ENCODE measurements at regions not wholly inside any gene's neighbourhood (a gene's known extent, or its start where the extent isn't known, plus 50 kb on each side); places are given as distances from the start of the nearest gene placed in this dataset.

DNA sequence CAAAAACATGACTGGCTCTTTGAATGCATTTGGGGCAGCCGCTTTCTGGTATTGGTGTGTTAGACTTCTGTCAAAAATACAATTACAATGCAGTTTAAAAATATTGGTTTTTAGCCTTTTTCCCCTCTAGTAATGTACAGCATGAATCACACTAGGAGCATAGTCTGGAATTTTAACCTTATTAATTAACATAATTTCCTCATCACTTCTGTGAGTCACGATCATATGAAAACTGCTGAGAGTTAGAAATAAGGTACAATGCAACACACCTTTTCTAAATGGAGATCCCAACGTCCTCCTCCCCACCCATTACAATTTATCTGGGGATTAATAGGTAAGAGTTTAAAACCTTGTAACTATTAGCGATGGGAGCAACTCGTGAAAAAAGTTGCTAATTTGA is 297.1 kb upstream of the RIMS1 start:
- POLR2A ChIA-PET = no interaction called here
- CTCF ChIA-PET = no interaction called here
- no peak overlapping the region for H3K27ac ChIP-seq (ENCODE audit: extremely low read depth, low read depth, low read length)

More for the DNA sequence above, 297.1 kb upstream of the RIMS1 start:
- TF ChIP-seq ZNF202 (tag by site-specific recombination; IDR thresholded peaks at IDR 0.05; ENCODE audit: borderline replicate concordance) (no peak), MZF1 (tag by site-specific recombination; IDR thresholded peaks at IDR 0.05; ENCODE audit: borderline replicate concordance) (no peak), KLF9 (tag by site-specific recombination; IDR thresholded peaks at IDR 0.05; ENCODE audit: low read depth) (no peak), ZNF513 (tag by site-specific recombination; IDR thresholded peaks at IDR 0.05) (no peak), ZNF114 (tag by site-specific recombination; IDR thresholded peaks at IDR 0.05) (no peak), ZNF558 (tag by site-specific recombination; IDR thresholded peaks at IDR 0.05) (no peak), ZNF302 (tag by site-specific recombination; IDR thresholded peaks at IDR 0.05; ENCODE audit: low read depth) (no peak), YY1 (tag by site-specific recombination; IDR thresholded peaks at IDR 0.05) (no peak), ZNF239 (tag by site-specific recombination; IDR thresholded peaks at IDR 0.05) (no peak), ZNF391 (tag by site-specific recombination; IDR thresholded peaks at IDR 0.05; ENCODE audit: borderline replicate concordance, low read depth) (no peak), ZNF140 (tag by site-specific recombination; IDR thresholded peaks at IDR 0.05) (no peak), KLF17 (tag by site-specific recombination; IDR thresholded peaks at IDR 0.05) (no peak), ZNF626 (tag by site-specific recombination; IDR thresholded peaks at IDR 0.05) (no peak), ZNF433 (tag by site-specific recombination; IDR thresholded peaks at IDR 0.05; ENCODE audit: low read depth) (no peak), ZNF488 (tag by site-specific recombination; IDR thresholded peaks at IDR 0.05) (no peak)
- TF ChIP-seq, protein P1, sequence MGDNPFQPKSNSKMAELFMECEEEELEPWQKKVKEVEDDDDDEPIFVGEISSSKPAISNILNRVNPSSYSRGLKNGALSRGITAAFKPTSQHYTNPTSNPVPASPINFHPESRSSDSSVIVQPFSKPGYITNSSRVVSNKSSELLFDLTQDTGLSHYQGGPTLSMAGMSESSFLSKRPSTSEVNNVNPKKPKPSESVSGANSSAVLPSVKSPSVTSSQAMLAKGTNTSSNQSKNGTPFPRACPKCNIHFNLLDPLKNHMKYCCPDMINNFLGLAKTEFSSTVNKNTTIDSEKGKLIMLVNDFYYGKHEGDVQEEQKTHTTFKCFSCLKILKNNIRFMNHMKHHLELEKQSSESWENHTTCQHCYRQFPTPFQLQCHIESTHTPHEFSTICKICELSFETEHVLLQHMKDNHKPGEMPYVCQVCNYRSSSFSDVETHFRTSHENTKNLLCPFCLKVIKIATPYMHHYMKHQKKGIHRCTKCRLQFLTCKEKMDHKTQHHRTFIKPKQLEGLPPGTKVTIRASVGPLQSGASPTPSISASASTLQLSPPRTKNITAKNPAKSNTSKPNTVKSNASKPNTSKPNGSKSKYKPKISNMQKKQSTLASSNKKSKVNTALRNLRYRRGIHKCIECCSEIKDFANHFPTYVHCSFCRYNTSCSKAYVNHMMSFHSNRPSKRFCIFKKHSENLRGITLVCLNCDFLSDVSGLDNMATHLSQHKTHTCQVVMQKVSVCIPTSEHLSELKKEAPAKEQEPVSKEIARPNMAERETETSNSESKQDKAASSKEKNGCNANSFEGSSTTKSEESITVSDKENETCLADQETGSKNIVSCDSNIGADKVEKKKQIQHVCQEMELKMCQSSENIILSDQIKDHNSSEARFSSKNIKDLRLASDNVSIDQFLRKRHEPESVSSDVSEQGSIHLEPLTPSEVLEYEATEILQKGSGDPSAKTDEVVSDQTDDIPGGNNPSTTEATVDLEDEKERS (tag by site-specific recombination; IDR thresholded peaks at IDR 0.05) = no peak
- TF ChIP-seq, protein P2, sequence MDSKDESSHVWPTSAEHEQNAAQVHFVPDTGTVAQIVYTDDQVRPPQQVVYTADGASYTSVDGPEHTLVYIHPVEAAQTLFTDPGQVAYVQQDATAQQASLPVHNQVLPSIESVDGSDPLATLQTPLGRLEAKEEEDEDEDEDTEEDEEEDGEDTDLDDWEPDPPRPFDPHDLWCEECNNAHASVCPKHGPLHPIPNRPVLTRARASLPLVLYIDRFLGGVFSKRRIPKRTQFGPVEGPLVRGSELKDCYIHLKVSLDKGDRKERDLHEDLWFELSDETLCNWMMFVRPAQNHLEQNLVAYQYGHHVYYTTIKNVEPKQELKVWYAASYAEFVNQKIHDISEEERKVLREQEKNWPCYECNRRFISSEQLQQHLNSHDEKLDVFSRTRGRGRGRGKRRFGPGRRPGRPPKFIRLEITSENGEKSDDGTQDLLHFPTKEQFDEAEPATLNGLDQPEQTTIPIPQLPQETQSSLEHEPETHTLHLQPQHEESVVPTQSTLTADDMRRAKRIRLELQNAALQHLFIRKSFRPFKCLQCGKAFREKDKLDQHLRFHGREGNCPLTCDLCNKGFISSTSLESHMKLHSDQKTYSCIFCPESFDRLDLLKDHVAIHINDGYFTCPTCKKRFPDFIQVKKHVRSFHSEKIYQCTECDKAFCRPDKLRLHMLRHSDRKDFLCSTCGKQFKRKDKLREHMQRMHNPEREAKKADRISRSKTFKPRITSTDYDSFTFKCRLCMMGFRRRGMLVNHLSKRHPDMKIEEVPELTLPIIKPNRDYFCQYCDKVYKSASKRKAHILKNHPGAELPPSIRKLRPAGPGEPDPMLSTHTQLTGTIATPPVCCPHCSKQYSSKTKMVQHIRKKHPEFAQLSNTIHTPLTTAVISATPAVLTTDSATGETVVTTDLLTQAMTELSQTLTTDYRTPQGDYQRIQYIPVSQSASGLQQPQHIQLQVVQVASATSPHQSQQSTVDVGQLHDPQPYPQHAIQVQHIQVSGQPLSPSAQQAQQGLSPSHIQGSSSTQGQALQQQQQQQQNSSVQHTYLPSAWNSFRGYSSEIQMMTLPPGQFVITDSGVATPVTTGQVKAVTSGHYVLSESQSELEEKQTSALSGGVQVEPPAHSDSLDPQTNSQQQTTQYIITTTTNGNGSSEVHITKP (tag by site-specific recombination; IDR thresholded peaks at IDR 0.05) = no peak
- TF ChIP-seq, protein P3, sequence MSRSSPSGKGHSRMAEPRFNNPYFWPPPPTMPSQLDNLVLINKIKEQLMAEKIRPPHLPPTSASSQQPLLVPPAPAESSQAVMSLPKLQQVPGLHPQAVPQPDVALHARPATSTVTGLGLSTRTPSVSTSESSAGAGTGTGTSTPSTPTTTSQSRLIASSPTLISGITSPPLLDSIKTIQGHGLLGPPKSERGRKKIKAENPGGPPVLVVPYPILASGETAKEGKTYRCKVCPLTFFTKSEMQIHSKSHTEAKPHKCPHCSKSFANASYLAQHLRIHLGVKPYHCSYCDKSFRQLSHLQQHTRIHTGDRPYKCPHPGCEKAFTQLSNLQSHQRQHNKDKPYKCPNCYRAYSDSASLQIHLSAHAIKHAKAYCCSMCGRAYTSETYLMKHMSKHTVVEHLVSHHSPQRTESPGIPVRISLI (tag by site-specific recombination; IDR thresholded peaks at IDR 0.05) = no peak
- Histone ChIP-seq H3K36me3 (ENCODE audit: control insufficient read depth in 2 of 2, insufficient read depth in 1 of 2, low read length in 2 of 2) (no peaks in the 10 kb centered on the region), H3K4me1 (ENCODE audit: control insufficient read depth, insufficient read depth, low read length) (no peaks in the 10 kb centered on the region), H3K4me3 (ENCODE audit: low read depth, low read length) (no peak overlapping the region), H3K9me3 (ENCODE audit: control insufficient read depth, insufficient read depth, low read depth, low read length) (no peaks in the 10 kb centered on the region)
